B cell (primary cell): ENCODE measurements at regions not wholly inside any gene's neighbourhood (a gene's known extent, or its start where the extent isn't known, plus 50 kb on each side); places are given as distances from the start of the nearest gene placed in this dataset.

Experiments used
- ATAC-seq: fragments of 200-7000 bp; cut with Tn5 transposase; one replicate; pipeline ENCODE4 v1.10.0; 2021; ENCODE audit warnings: low read depth, mild to moderate bottlenecking, moderate number of reproducible peaks, moderate library complexity
- CTCF ChIA-PET: fragments of 350-600 bp; sonication (Branson Sonifier 250); formaldehyde crosslinking; loops from one replicate; lab custom pipeline; 2021; ENCODE audit warnings: antibody characterized with exemption, inconsistent platforms; lab: Charles Lee
- POLR2A ChIA-PET: fragments of 350-600 bp; sonication (Branson Sonifier 250); formaldehyde crosslinking; loops from one replicate; lab custom pipeline; 2021; ENCODE audit warnings: antibody characterized with exemption; lab: Charles Lee
- DNase-seq: peaks from one replicate; pipeline ENCODE4 v3.0.0; 2013
- H2AFZ ChIP-seq: 2 replicates; pipeline ENCODE4 v1.6.1; 2012; ENCODE audit warnings: mild to moderate bottlenecking, low read depth, low read length; ENCODE audit not compliant: insufficient read depth, poor library complexity, severe bottlenecking
- H3K27ac ChIP-seq, 2 donors: 1 replicate in 1 of 2; 2 replicates in 1 of 2; pipeline ENCODE4 v1.5.1; 2012 to 2013; ENCODE audit warnings: low read length in 2 of 2, mild to moderate bottlenecking in 2 of 2, moderate library complexity in 1 of 2
- H3K27me3 ChIP-seq, 4 experiments: fragments of 200-600 bp in 1 of 4; sonication (generic) in 1 of 4; replicated peaks in 1 of 4; 1 replicate in 2 of 4; 2 replicates in 2 of 4; pipeline versions ENCODE4 v1.6.1 to v1.7.0; 2013 to 2016; ENCODE audit warnings: low read length in 3 of 4, mild to moderate bottlenecking in 2 of 4, mixed read lengths in 1 of 4, moderate library complexity in 1 of 4; ENCODE audit not compliant: insufficient read depth in 4 of 4, control insufficient read depth in 3 of 4; ENCODE audit errors: control extremely low read depth in 1 of 4
- H3K36me3 ChIP-seq, 2 experiments: replicated peaks in 1 of 2; 1 replicate in 1 of 2; 2 replicates in 1 of 2; pipeline versions ENCODE4 v1.6.1 to v1.7.1; 2013; ENCODE audit warnings: low read length in 1 of 2; ENCODE audit not compliant: insufficient read depth in 2 of 2, control insufficient read depth in 1 of 2; ENCODE audit errors: control extremely low read depth in 1 of 2, extremely low read depth in 1 of 2
- H3K4me1 ChIP-seq, 2 donors: fragments of 200-600 bp in 1 of 2; sonication (generic) in 1 of 2; 1 replicate in 1 of 2; 2 replicates in 1 of 2; pipeline versions ENCODE4 v1.5.1 to v1.6.1; 2013 to 2017; ENCODE audit warnings: low read length in 2 of 2; ENCODE audit not compliant: control insufficient read depth in 2 of 2, insufficient read depth in 2 of 2
- H3K4me2 ChIP-seq: replicated peaks from 2 replicates; pipeline ENCODE3; 2012; ENCODE audit warnings: mild to moderate bottlenecking, low read depth, low read length; ENCODE audit not compliant: poor library complexity, severe bottlenecking
- H3K4me3 ChIP-seq, 5 experiments: fragments of 200-600 bp in 1 of 5; sonication (generic) in 1 of 5; 1 replicate in 3 of 5; 2 replicates in 2 of 5; pipeline versions ENCODE4 v1.5.1 to v1.7.0; 2011 to 2016; ENCODE audit warnings: low read length in 4 of 5, mild to moderate bottlenecking in 4 of 5, low read depth in 2 of 5, control low read depth in 1 of 5, moderate library complexity in 1 of 5; ENCODE audit not compliant: insufficient read depth in 1 of 5; ENCODE audit errors: control extremely low read depth in 1 of 5, extremely low read depth in 1 of 5
- H3K79me2 ChIP-seq: fragments of 200-600 bp; sonication (generic); one replicate; pipeline ENCODE4 v1.6.0; 2016; ENCODE audit warnings: low read length; ENCODE audit not compliant: control insufficient read depth, insufficient read depth
- H3K9ac ChIP-seq: fragments of 200-600 bp; sonication (generic); 2 replicates; pipeline ENCODE4 v1.6.1; 2017; ENCODE audit warnings: mild to moderate bottlenecking, low read length, moderate library complexity
- H3K9me3 ChIP-seq, 3 donors: one replicate each; pipeline versions ENCODE4 v1.6.1 to v1.7.1; 2013; ENCODE audit warnings: low read length in 2 of 3; ENCODE audit not compliant: control insufficient read depth in 2 of 3, insufficient read depth in 1 of 3; ENCODE audit errors: control extremely low read depth in 1 of 3
- H4K20me1 ChIP-seq: 2 replicates; pipeline ENCODE4 v1.6.0; 2012; ENCODE audit warnings: mild to moderate bottlenecking, low read length; ENCODE audit not compliant: insufficient read depth, control insufficient read depth, poor library complexity, severe bottlenecking
- H3K27ac Mint-ChIP-seq: one replicate; pipeline ENCODE4 v1.8.0; 2021; ENCODE audit warnings: mixed read lengths
- H3K27me3 Mint-ChIP-seq: one replicate; pipeline ENCODE4 v1.8.0; 2021; ENCODE audit warnings: mixed read lengths
- H3K4me1 Mint-ChIP-seq: one replicate; pipeline ENCODE4 v1.8.0; 2021; ENCODE audit warnings: mixed read lengths
- H3K4me3 Mint-ChIP-seq: one replicate; pipeline ENCODE4 v1.8.0; 2021; ENCODE audit warnings: mixed read lengths
- H3K9me3 Mint-ChIP-seq: one replicate; pipeline ENCODE4 v1.8.0; 2022; ENCODE audit warnings: mixed read lengths; ENCODE audit not compliant: insufficient read depth
- EZH2 ChIP-seq: IDR thresholded peaks from 2 replicates; pipeline ENCODE4 v1.6.1; 2012; ENCODE audit warnings: borderline replicate concordance, low read depth, mild to moderate bottlenecking, moderate library complexity, low read length; ENCODE audit not compliant: insufficient read depth, poor library complexity, severe bottlenecking
- WGBS: methylation state at CpG from one replicate; pipeline ENCODE4 v1.1.5; 2013; ENCODE audit warnings: missing lambda C conversion rate; ENCODE audit not compliant: insufficient coverage; 5-methylcytosine and 5-hydroxymethylcytosine counted together
- intact Hi-C: fragments of 100-400 bp; cut with micrococcal nuclease; formaldehyde crosslinking; loops from one replicate; pipeline ENCODE4 v1.10.0; 2022
- TF ChIP-seq, protein P1 (sequence below): fragments of 200-600 bp; IDR thresholded peaks from one replicate; pipeline ENCODE4 v1.8.0; 2022; ENCODE audit warnings: antibody characterized with exemption, mild to moderate bottlenecking

GRCh38 chr21:15195768-15196167 lies 131.0 kb upstream of the NRIP1 start:
- WGBS = no CpG with 5 or more reads among the region's 1 CpG
- intact Hi-C loops = no loop called here
- POLR2A ChIA-PET = no interaction called here

GRCh38 chr21:15197696-15198095 lies 132.9 kb upstream of the NRIP1 start:
- Histone ChIP-seq H3K4me1 (no peaks in the 10 kb centered on the region), H2AFZ (no peak overlapping the region), H3K9me3 (peaks cover 0 to 2% (median 0%) of the 10 kb centered on the region in 3 donors), H3K9ac (no peak overlapping the region), H4K20me1 (no peaks in the 10 kb centered on the region), H3K27me3 (no peaks in the 10 kb centered on the region), H3K79me2 (no peaks in the 10 kb centered on the region), H3K4me2 (no peak overlapping the region), H3K4me3 (no peak overlapping the region), H3K27ac (no peak overlapping the region), H3K36me3 (no peaks in the 10 kb centered on the region)
- DNase-seq = no peak
- no CpG with 5 or more reads among the region's 2 CpGs for WGBS
- intact Hi-C loops = no loop called here
- Mint-ChIP-seq H3K9me3 (no peaks in the 10 kb centered on the region), H3K27me3 (peaks cover 3% of the 10 kb centered on the region), H3K4me3 (no peak overlapping the region), H3K4me1 (no peaks in the 10 kb centered on the region), H3K27ac (no peak overlapping the region)
- CTCF ChIA-PET = no interaction called here
- POLR2A ChIA-PET = no interaction called here
- ATAC-seq = no peak
- TF ChIP-seq, protein P1, sequence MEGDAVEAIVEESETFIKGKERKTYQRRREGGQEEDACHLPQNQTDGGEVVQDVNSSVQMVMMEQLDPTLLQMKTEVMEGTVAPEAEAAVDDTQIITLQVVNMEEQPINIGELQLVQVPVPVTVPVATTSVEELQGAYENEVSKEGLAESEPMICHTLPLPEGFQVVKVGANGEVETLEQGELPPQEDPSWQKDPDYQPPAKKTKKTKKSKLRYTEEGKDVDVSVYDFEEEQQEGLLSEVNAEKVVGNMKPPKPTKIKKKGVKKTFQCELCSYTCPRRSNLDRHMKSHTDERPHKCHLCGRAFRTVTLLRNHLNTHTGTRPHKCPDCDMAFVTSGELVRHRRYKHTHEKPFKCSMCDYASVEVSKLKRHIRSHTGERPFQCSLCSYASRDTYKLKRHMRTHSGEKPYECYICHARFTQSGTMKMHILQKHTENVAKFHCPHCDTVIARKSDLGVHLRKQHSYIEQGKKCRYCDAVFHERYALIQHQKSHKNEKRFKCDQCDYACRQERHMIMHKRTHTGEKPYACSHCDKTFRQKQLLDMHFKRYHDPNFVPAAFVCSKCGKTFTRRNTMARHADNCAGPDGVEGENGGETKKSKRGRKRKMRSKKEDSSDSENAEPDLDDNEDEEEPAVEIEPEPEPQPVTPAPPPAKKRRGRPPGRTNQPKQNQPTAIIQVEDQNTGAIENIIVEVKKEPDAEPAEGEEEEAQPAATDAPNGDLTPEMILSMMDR = no peak
- no peak for TF ChIP-seq EZH2

More at GRCh38 chr21:15195768-15196167, 131.0 kb upstream of the NRIP1 start:
- Mint-ChIP-seq H3K27ac (no peak overlapping the region), H3K27me3 (peaks cover 7% of the 10 kb centered on the region), H3K4me1 (no peaks in the 10 kb centered on the region), H3K9me3 (no peaks in the 10 kb centered on the region), H3K4me3 (no peak overlapping the region)
- CTCF ChIA-PET = no interaction called here
- Histone ChIP-seq H3K79me2 (no peaks in the 10 kb centered on the region), H3K9me3 (no peaks in the 10 kb centered on the region), H2AFZ (no peak overlapping the region), H4K20me1 (no peaks in the 10 kb centered on the region), H3K36me3 (no peaks in the 10 kb centered on the region), H3K4me3 (no peak overlapping the region), H3K9ac (no peak overlapping the region), H3K27ac (no peak overlapping the region), H3K4me1 (no peaks in the 10 kb centered on the region), H3K27me3 (no peaks in the 10 kb centered on the region), H3K4me2 (no peak overlapping the region)
- DNase-seq (no peak), ATAC-seq (no peak)
- TF ChIP-seq, protein P1 = no peak
- no peak for TF ChIP-seq EZH2
